Posterior vena cava (tissue), 2 donors: ENCODE measurements at regions not wholly inside any gene's neighbourhood (a gene's known extent, or its start where the extent isn't known, plus 50 kb on each side); places are given as distances from the start of the nearest gene placed in this dataset.

Experiments used
- DNase-seq: peaks from one replicate; pipeline ENCODE4 v3.0.0-alpha.2; 2020; ENCODE audit warnings: low spot score
- intact Hi-C, 2 donors: fragments of 100-400 bp; cut with DNase I; formaldehyde crosslinking; loops; one replicate each; pipeline versions ENCODE4 v1.14.1 to v1.14.2; 2022 to 2023
- donor health status: DM: yes; HTN: yes; CAD: no.
- donor health status: DM: yes; HTN: yes; CAD: no.

- intact Hi-C loops, result no loop called here
- DNase-seq, result no peak
Observed at GRCh38 chr2:144944546-144945220, 424.8 kb upstream of the ZEB2 start.

GRCh38 chr2:144943986-144944385 lies 424.1 kb upstream of the ZEB2 start:
- intact Hi-C loops, result no loop called here
- DNase-seq, result no peak

- intact Hi-C loops, result no loop called here
- DNase-seq, result no peak
Observed at GRCh38 chr2:144943293-144943941, 423.5 kb upstream of the ZEB2 start.

GRCh38 chr2:144942516-144943256 lies 422.8 kb upstream of the ZEB2 start:
- intact Hi-C loops, result no loop called here

GRCh38 chr2:144941743-144942488 lies 422.0 kb upstream of the ZEB2 start:
- no peak for DNase-seq
- intact Hi-C loops, result no loop called here

More at GRCh38 chr2:144942516-144943256, 422.8 kb upstream of the ZEB2 start:
- no peak for DNase-seq

- DNase-seq, result no peak
- intact Hi-C loops, result no loop called here
Observed at GRCh38 chr2:144939590-144939989, 419.7 kb upstream of the ZEB2 start.

- DNase-seq, result no peak
- intact Hi-C loops, result no loop called here
Observed at GRCh38 chr2:144937910-144938709, 418.2 kb upstream of the ZEB2 start.

GRCh38 chr2:144937066-144937465 lies 417.1 kb upstream of the ZEB2 start:
- intact Hi-C loops, result no loop called here

GRCh38 chr2:144936442-144936841 lies 416.5 kb upstream of the ZEB2 start:
- DNase-seq, result no peak
- intact Hi-C loops, result no loop called here

More at GRCh38 chr2:144937066-144937465, 417.1 kb upstream of the ZEB2 start:
- DNase-seq, result no peak

GRCh38 chr2:144935736-144936135 lies 415.8 kb upstream of the ZEB2 start:
- intact Hi-C loops, result no loop called here
- DNase-seq, result no peak

GRCh38 chr2:144935191-144935590 lies 415.3 kb upstream of the ZEB2 start:
- no peak for DNase-seq
- intact Hi-C loops, result no loop called here

- intact Hi-C loops, result no loop called here
- DNase-seq, result no peak
Observed at GRCh38 chr2:144931960-144932359, 412.0 kb upstream of the ZEB2 start.

GRCh38 chr2:144931480-144931879 lies 411.6 kb upstream of the ZEB2 start:
- DNase-seq, result no peak
- intact Hi-C loops, result no loop called here

- intact Hi-C loops, result no loop called here
- DNase-seq, result no peak
Observed at GRCh38 chr2:144927429-144927828, 407.5 kb upstream of the ZEB2 start.

GRCh38 chr2:144925886-144926285 lies 406.0 kb upstream of the ZEB2 start:
- intact Hi-C loops, result no loop called here
- no peak for DNase-seq

GRCh38 chr2:144924827-144925226 lies 404.9 kb upstream of the ZEB2 start:
- DNase-seq, result no peak
- intact Hi-C loops, result no loop called here

- intact Hi-C loops, result no loop called here
Observed at GRCh38 chr2:144922519-144922918, 402.6 kb upstream of the ZEB2 start.

GRCh38 chr2:144920755-144921530 lies 401.0 kb upstream of the ZEB2 start:
- no peak for DNase-seq
- intact Hi-C loops, result no loop called here

More at GRCh38 chr2:144922519-144922918, 402.6 kb upstream of the ZEB2 start:
- no peak for DNase-seq
